NOMO-1 treated with DMSO at 0.1 percent for 48 hours (cell line): ENCODE measurements at regions not wholly inside any gene's neighbourhood (a gene's known extent, or its start where the extent isn't known, plus 50 kb on each side); places are given as distances from the start of the nearest gene placed in this dataset.

Source experiments
- DNase-seq: peaks from one replicate; lab custom pipeline; 2025; ENCODE audit not compliant: unreplicated experiment; lab: John Stamatoyannopoulos, UW

GRCh38 chr20:3354247-3354646 lies 53.2 kb downstream of the DNAAF9 start:
- DNase-seq, result no peak

GRCh38 chr20:3353646-3354045 lies 53.8 kb downstream of the DNAAF9 start:
- no peak for DNase-seq

DNA sequence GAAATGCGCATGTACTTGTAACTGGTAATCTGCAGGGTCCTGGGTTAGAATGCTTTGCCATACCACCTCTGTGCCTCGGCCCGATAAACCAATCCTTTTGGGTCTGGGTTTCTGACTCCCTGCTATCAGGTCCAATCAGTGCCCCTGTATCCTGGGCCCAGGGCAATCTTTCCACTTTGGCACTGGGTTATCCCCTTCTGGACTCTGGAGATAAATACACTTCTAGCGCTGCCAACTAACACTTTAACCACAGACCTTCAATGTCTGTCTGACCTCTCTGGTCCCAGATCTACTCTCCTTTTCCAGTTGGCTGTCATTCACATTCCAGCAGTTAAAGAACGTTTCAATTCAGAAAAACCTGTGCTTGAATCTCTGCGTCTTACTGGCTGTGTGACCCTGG lies 55.3 kb downstream of the DNAAF9 start:
- no peak for DNase-seq

- DNase-seq, result no peak
These were observed 57.0 kb downstream of the DNAAF9 start for GRCh38 chr20:3350422-3350821.

GRCh38 chr20:3349786-3350185 lies 57.7 kb downstream of the DNAAF9 start:
- no peak for DNase-seq

GRCh38 chr20:3342766-3343165 lies 64.7 kb downstream of the DNAAF9 start:
- DNase-seq, result no peak

DNA sequence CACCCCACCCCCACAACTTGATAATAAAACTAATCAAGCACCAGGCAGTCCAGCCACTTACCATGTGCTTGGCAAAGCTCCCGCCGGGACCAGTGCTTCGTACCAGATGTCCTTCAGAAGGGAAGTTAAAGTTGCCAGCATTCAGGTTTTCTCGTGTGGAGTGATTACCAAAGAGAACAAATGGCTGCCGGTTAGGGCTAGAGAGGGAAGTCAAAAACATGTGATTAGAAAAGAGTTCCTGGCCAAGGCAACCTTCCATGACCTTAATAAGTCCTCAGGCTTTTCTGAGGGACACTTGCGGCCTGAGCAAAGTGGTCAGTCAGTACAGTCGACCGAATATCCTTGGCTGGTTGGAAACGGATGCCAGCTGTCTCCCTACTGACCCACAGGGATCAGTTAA lies 67.0 kb downstream of the DNAAF9 start:
- no peak for DNase-seq

DNA sequence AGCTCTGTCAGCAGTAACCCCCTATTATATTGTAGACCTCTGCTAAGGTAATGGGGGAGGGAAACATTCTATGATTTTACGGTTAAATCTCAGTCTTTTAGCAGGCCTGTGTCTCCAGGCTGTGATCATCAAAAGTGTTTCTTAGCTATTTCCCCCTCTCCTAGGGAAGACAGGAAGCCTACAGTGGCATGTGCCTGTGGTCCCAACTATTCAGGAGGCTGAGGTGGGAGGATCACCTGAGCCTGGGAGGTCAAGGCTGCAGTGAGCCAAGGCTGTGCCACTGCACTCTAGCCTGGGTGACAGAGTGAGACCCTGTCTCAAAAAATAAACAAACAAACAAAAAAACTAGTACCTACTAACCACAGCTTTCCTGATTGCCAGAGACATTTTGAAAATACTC lies 67.9 kb downstream of the DNAAF9 start:
- no peak for DNase-seq

GRCh38 chr20:3339076-3339475 lies 68.4 kb downstream of the DNAAF9 start:
- no peak for DNase-seq

- DNase-seq, result no peak
These were observed 73.1 kb downstream of the DNAAF9 start for GRCh38 chr20:3334156-3334943.

GRCh38 chr20:3330046-3330741 lies 77.3 kb downstream of the DNAAF9 start:
- no peak for DNase-seq

- no peak for DNase-seq
These were observed 79.0 kb downstream of the DNAAF9 start for GRCh38 chr20:3328501-3328900.

- DNase-seq, result no peak
These were observed 80.5 kb downstream of the DNAAF9 start for GRCh38 chr20:3326779-3327521.

GRCh38 chr20:3325864-3326263 lies 81.6 kb downstream of the DNAAF9 start:
- DNase-seq, result no peak

GRCh38 chr20:3323398-3323797 lies 84.1 kb downstream of the DNAAF9 start:
- DNase-seq, result peak; percentile 59

GRCh38 chr20:3318226-3318884 lies 79.4 kb upstream of the SLC4A11 start:
- no peak for DNase-seq

DNA sequence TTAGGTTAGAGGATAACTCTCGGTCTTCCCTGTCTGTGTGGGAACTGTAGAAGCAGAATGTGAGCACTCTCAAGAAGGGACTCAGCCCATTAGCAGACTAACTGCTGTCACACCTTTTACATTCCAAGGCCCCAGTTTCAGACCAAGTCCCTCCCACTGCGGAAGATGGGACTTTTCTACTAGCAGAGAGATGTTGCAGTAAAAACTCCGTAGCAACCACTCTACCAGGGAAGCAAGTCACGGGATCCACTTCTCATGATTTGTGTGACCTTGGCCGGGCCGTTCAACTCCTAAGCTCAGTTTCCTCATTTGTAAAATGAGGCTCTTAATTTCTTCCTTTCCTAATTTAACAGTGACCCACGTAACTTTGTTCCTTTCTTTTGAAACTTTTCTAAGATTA lies 77.1 kb upstream of the SLC4A11 start:
- DNase-seq, result no peak

DNA sequence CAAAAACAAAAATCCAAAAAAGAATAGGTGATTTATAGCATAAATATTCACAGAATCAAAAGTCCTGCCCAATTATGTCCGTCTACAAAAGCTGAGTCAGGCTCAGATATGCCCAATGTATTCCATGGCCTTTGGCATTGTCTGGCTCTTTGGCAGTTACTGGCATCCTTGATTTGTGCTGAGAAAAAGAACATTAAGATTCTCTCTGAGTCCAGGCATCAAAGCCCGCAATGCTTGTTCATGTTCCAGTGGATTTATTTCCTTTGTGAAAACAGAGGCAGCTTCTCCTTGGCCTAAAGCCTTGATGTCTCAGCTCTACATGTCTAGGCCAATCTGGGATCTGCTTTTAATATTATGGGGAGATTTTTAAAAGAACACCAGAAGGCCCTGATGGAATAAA lies 76.1 kb upstream of the SLC4A11 start:
- no peak for DNase-seq

DNA sequence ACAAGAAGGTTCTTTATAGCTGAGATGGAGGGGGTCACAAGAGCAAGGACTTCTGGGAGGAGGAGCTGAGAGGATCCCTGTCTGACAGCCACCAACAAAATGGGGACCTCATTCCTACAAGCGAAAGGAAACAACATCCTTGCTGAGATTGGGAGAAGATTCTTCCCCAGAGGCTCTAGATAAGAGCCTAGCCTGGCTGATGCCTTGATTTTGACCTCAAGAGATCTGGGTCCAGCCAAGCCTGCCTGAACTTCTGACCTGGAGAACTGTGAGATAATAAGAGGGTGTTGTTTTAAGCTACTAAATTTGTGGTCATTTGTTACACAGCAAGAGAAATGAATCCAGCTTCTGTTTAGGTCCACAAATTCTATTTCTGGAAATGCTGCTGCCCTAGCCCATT lies 75.4 kb upstream of the SLC4A11 start:
- DNase-seq, result no peak

DNA sequence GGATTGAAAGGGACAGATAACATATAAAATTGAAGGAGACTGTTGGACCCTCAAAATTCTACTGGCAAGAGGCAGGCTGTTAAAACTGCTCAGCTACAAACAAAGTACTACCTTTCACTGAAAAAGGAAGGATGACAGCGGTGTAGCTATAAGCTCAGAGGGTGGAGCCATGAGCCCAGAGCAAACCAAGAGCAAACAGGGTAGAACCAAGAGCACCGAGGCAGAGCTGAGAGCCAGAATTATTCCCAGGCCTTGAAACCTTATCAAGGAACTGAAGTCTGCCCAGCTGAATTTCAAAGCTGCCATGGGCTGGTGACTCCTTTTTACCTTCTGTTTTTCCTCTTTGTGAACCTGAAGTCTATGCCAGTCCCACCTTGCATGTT lies 74.7 kb upstream of the SLC4A11 start:
- DNase-seq, result peak; percentile 49

DNA sequence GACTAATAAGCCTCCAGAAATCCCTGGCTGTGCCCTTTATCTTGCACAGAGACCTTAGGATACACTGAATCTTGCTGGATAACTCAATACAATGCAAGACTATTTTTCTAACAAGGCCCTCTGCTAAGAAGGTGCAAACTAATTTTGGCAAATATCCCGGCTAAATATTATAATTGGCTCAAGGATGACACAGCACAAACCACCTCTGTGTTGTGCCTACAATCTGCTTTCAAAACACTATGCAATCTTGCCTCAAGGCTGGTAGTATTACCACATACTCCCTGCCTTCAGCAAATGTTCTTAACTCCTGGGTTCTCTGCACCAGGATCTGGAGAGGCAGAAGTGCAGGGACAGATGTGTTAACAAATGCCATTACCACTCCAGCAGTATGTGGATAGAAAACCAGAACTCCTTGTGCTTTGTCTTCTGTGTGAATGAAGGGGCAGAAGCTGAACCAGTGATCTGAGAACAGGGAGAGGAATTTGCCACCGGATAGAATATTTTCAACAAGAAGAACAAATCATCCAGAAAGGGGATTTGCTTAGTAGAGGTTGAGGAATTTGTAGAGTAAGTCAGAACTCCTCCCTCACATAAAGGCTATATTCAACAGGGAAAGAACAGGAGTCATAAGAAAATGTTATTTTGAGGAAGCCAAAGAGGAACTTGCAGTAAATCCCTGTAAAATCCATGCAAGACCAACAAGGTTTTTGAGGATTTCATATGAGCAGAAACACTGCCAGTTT lies 74.1 kb upstream of the SLC4A11 start:
- peak; percentile 81 for DNase-seq
